ENCODE measurements at regions not wholly inside any gene's neighbourhood (a gene's known extent, or its start where the extent isn't known, plus 50 kb on each side); places are given as distances from the start of the nearest gene placed in this dataset.

- ChIA-PET POLR2A (ENCODE audit: partially characterized antibody) (interaction anchor here (0.6 to 1.2 kb wide), 6 partner anchors 9 to 455 kb away, joined by 3 to 6 read pairs (median 3); no protein-coding TSS in a partner anchor), CTCF (ENCODE audit: partially characterized antibody) (interaction anchor here (0.8 to 3.9 kb wide), 11 partner anchors 18 to 314 kb away, joined by 3 to 14 read pairs (median 3); no protein-coding TSS in a partner anchor)
- WGBS, 2 experiments (ENCODE audit: extremely low coverage in 1 of 2, insufficient coverage in 1 of 2, insufficient read length in 1 of 2, insufficient replicate concordance in 2 of 2, low coverage in 1 of 2, low lambda C conversion rate in 2 of 2, missing lambda C conversion rate in 1 of 2): 12% methylated on average over 6 of the region's 6 CpGs; no CpG with 5 or more reads in 1 of the 2 experiments
- Histone ChIP-seq H3K79me1 (ENCODE audit: low read depth, low read length) (no peaks in the 10 kb centered on the region), H3K23ac (ENCODE audit: insufficient read length) (no peak overlapping the region), H2BK12ac (ENCODE audit: low read depth, low read length) (peak overlapping the region; percentile 86; the same call in 1 of the 2 replicates), H3K56ac (replicated peaks; ENCODE audit: insufficient read length, low read depth, low read length) (no peak overlapping the region), H4K20me1 (replicated peaks in 1 of 2; ENCODE audit: control insufficient read depth in 1 of 2, insufficient read depth in 2 of 2, low read length in 2 of 2) (no peaks in the 10 kb centered on the region), H3K4me1 (replicated peaks in 1 of 4; ENCODE audit: control insufficient read depth in 3 of 4, insufficient read depth in 4 of 4, low read length in 3 of 4) (peaks cover 7 to 15% (median 12%) of the 10 kb centered on the region in 4 experiments; a peak in 6 of 7 replicates), H3K18ac (ENCODE audit: extremely low read depth, low read length) (peak overlapping the region; percentile 57; the same call in 1 of the 2 replicates), H4K5ac (ENCODE audit: insufficient read length, low read depth, low read length) (no peak overlapping the region), H3K4ac (replicated peaks; ENCODE audit: insufficient read length, low read depth, low read length) (no peak overlapping the region), H3K9ac (replicated peaks in 1 of 4; ENCODE audit: extremely low read depth in 1 of 4, low read depth in 3 of 4, low read length in 3 of 4) (no peak overlapping the region; a peak in 2 of 7 replicates), H2BK5ac (ENCODE audit: low read depth, low read length) (peak overlapping the region; percentile 89), H3K79me2 (ENCODE audit: control insufficient read depth in 1 of 2, insufficient read depth in 2 of 2, low read length in 2 of 2) (no peaks in the 10 kb centered on the region), H2BK15ac (ENCODE audit: low read length) (no peak overlapping the region), H3K27me3 (replicated peaks in 1 of 4; ENCODE audit: control insufficient read depth in 3 of 4, extremely low read depth in 1 of 4, insufficient read depth in 3 of 4, low read length in 3 of 4) (no peaks in the 10 kb centered on the region), H2BK120ac (replicated peaks; ENCODE audit: low read depth, low read length) (no peak overlapping the region), H3K4me3 (ENCODE audit: extremely low read depth in 1 of 4, insufficient read depth in 2 of 4, low read depth in 3 of 4, low read length in 4 of 4) (peak overlapping the region in 1 of 4 experiments; percentile 0; a peak in 1 of 8 replicates), H2AK5ac (ENCODE audit: low read depth, low read length) (no peak overlapping the region), H4K8ac (ENCODE audit: extremely low read depth, insufficient read depth, low read length) (no peak overlapping the region), H3K9me3 (ENCODE audit: insufficient read depth in 2 of 2, low read depth in 1 of 2, low read length in 1 of 2) (no peaks in the 10 kb centered on the region), H3K23me2 (ENCODE audit: low read depth, low read length) (no peaks in the 10 kb centered on the region), H3K4me2 (ENCODE audit: insufficient read depth in 1 of 2, low read depth in 2 of 2, low read length in 2 of 2) (peak overlapping the region; percentile 21 to 39; a peak in 2 of 4 replicates), H2BK20ac (ENCODE audit: low read length) (no peak overlapping the region), H2AFZ (ENCODE audit: low read length) (no peak overlapping the region), H4K91ac (replicated peaks; ENCODE audit: insufficient read length, low read length) (peak overlapping the region; percentile 12), H3K27ac (ENCODE audit: low read depth, low read length) (peak overlapping the region; percentile 83), H3K36me3 (ENCODE audit: control insufficient read depth in 2 of 4, insufficient read depth in 4 of 4, low read length in 3 of 4) (no peaks in the 10 kb centered on the region), H3K14ac (ENCODE audit: insufficient read length) (no peak overlapping the region)
- FAIRE-seq (peak; percentile 63), DNase-seq (ENCODE audit: low read depth in 1 of 2, low spot score in 2 of 2) (peak; percentile 38 to 57)
- TF ChIP-seq JUN (IDR thresholded peaks at IDR 0.05; ENCODE audit: low read depth, low read length) (no peak), CEBPB (IDR thresholded peaks at IDR 0.05; ENCODE audit: low read depth, low read length) (no peak), ASH2L (IDR thresholded peaks at IDR 0.05; ENCODE audit: low read length) (peak; percentile 74), GTF2F1 (IDR thresholded peaks at IDR 0.05; ENCODE audit: borderline replicate concordance, low read depth, low read length) (no peak), SIN3A (conservative IDR thresholded peaks at IDR 0.05 in 1 of 2, IDR thresholded peaks at IDR 0.05 in 1 of 2; ENCODE audit: low read depth in 1 of 2, low read length in 2 of 2) (no peak), EGR1 (IDR thresholded peaks at IDR 0.05; ENCODE audit: borderline replicate concordance, low read depth, low read length) (no peak), FOSL1 (IDR thresholded peaks at IDR 0.05; ENCODE audit: insufficient read depth, low read depth, low read length) (no peak)
Observed at GRCh38 chr12:127594351-127594970, 672.5 kb upstream of the TMEM132C start.
